H9 (cell line): ENCODE measurements at regions not wholly inside any gene's neighbourhood (a gene's known extent, or its start where the extent isn't known, plus 50 kb on each side); places are given as distances from the start of the nearest gene placed in this dataset.
A peak's percentile ranks its signal among the peaks of the same experiment; 100 is the strongest.

Source experiments
- DNase-seq: peaks from one replicate; pipeline ENCODE4 v3.0.0-alpha.2; 2017
- H2AFZ ChIP-seq: one replicate; pipeline ENCODE4 v1.6.1; 2013; ENCODE audit warnings: mild to moderate bottlenecking, low read length, control low read depth, moderate library complexity
- H2AK5ac ChIP-seq: 2 replicates; pipeline ENCODE4 v1.6.1; 2013; ENCODE audit warnings: low read length, control low read depth, mixed read lengths; ENCODE audit not compliant: insufficient read length
- H2BK120ac ChIP-seq: one replicate; pipeline ENCODE4 v1.6.1; 2013; ENCODE audit warnings: low read depth, mild to moderate bottlenecking, low read length, control low read depth, inconsistent platforms; ENCODE audit not compliant: poor library complexity, severe bottlenecking
- H2BK12ac ChIP-seq: 2 replicates; pipeline ENCODE4 v1.6.1; 2013; ENCODE audit warnings: low read length, control low read depth, mixed read lengths, low read depth; ENCODE audit not compliant: insufficient read length
- H2BK15ac ChIP-seq: 2 replicates; pipeline ENCODE4 v1.6.1; 2013; ENCODE audit warnings: low read depth, low read length, control low read depth
- H2BK20ac ChIP-seq: one replicate; pipeline ENCODE4 v1.6.1; 2013; ENCODE audit warnings: low read depth, mild to moderate bottlenecking, low read length, control low read depth, inconsistent platforms; ENCODE audit not compliant: poor library complexity, severe bottlenecking
- H2BK5ac ChIP-seq: 2 replicates; pipeline ENCODE4 v1.6.1; 2013; ENCODE audit warnings: low read length, control low read depth, mixed read lengths; ENCODE audit not compliant: insufficient read length
- H3K14ac ChIP-seq: 2 replicates; pipeline ENCODE4 v1.6.1; 2013; ENCODE audit warnings: low read length, control low read depth; ENCODE audit not compliant: insufficient read depth
- H3K18ac ChIP-seq: 2 replicates; pipeline ENCODE4 v1.6.1; 2013; ENCODE audit warnings: low read depth, mild to moderate bottlenecking, mixed read lengths, low read length, control low read depth; ENCODE audit not compliant: insufficient read length
- H3K23ac ChIP-seq: 2 replicates; pipeline ENCODE4 v1.6.1; 2013; ENCODE audit warnings: low read length, control low read depth, mixed read lengths, low read depth; ENCODE audit not compliant: insufficient read length
- H3K23me2 ChIP-seq: 2 replicates; pipeline ENCODE4 v1.6.1; 2013; ENCODE audit warnings: low read depth, mild to moderate bottlenecking, mixed read lengths, low read length, control low read depth; ENCODE audit not compliant: insufficient read length, poor library complexity, severe bottlenecking
- H3K27ac ChIP-seq: 2 replicates; pipeline ENCODE4 v1.5.1; 2013; ENCODE audit warnings: low read length, control low read depth, mixed read lengths, low read depth; ENCODE audit not compliant: insufficient read length
- H3K27me3 ChIP-seq: 2 replicates; pipeline ENCODE4 v1.6.1; 2013; ENCODE audit warnings: low read length, control low read depth, inconsistent platforms; ENCODE audit not compliant: insufficient read depth
- H3K4ac ChIP-seq: 2 replicates; pipeline ENCODE4 v1.6.1; 2013; ENCODE audit warnings: low read depth, mild to moderate bottlenecking, control low read depth, inconsistent platforms, low read length, moderate library complexity
- H3K4me1 ChIP-seq: 2 replicates; pipeline ENCODE4 v1.6.1; 2013; ENCODE audit warnings: low read length, control low read depth, inconsistent platforms; ENCODE audit not compliant: insufficient read depth
- H3K4me2 ChIP-seq: 2 replicates; pipeline ENCODE4 v1.6.1; 2013; ENCODE audit warnings: low read length, control low read depth, mixed read lengths; ENCODE audit not compliant: insufficient read length, insufficient read depth
- H3K56ac ChIP-seq: 2 replicates; pipeline ENCODE4 v1.6.1; 2013; ENCODE audit warnings: low read depth, mild to moderate bottlenecking, mixed read lengths, low read length, control low read depth; ENCODE audit not compliant: insufficient read length
- H3K79me1 ChIP-seq: 2 replicates; pipeline ENCODE4 v1.6.1; 2013; ENCODE audit warnings: low read depth, mild to moderate bottlenecking, moderate library complexity, low read length, control low read depth, inconsistent platforms; ENCODE audit not compliant: insufficient read depth, poor library complexity, severe bottlenecking
- H3K79me2 ChIP-seq: 2 replicates; pipeline ENCODE4 v1.6.1; 2013; ENCODE audit warnings: low read length, control low read depth, inconsistent platforms; ENCODE audit not compliant: insufficient read depth
- H3K9ac ChIP-seq: 2 replicates; pipeline ENCODE4 v1.6.1; 2013; ENCODE audit warnings: low read length, control low read depth, mixed read lengths; ENCODE audit not compliant: insufficient read length; ENCODE audit errors: extremely low read depth
- H3K9me3 ChIP-seq: one replicate; pipeline ENCODE4 v1.6.1; 2013; ENCODE audit warnings: low read depth, low read length, inconsistent platforms; ENCODE audit not compliant: control insufficient read depth
- H3T11ph ChIP-seq: one replicate; pipeline ENCODE4 v1.6.1; 2013; ENCODE audit warnings: mild to moderate bottlenecking, low read length, control low read depth, inconsistent platforms
- H4K20me1 ChIP-seq: one replicate; pipeline ENCODE4 v1.6.1; 2013; ENCODE audit not compliant: control insufficient read depth, insufficient read length, insufficient read depth
- H4K5ac ChIP-seq: 2 replicates; pipeline ENCODE4 v1.6.1; 2013; ENCODE audit warnings: low read depth, mild to moderate bottlenecking, mixed read lengths, low read length, control low read depth; ENCODE audit not compliant: insufficient read length
- H4K8ac ChIP-seq: replicated peaks from 2 replicates; pipeline ENCODE4 v1.6.1; 2013; ENCODE audit warnings: low read length, control low read depth, mixed read lengths, low read depth; ENCODE audit not compliant: insufficient read length
- H4K91ac ChIP-seq: 2 replicates; pipeline ENCODE4 v1.6.1; 2013; ENCODE audit warnings: low read depth, mild to moderate bottlenecking, moderate library complexity, mixed read lengths, low read length, control low read depth; ENCODE audit not compliant: insufficient read length
- H3K27ac Mint-ChIP-seq, 3 experiments: 2 replicates in 2 of 3; 3 replicates in 1 of 3; pipeline ENCODE4 v1.8.0; 2020 to 2021; ENCODE audit warnings: mixed read lengths in 3 of 3, mild to moderate bottlenecking in 1 of 3, moderate library complexity in 1 of 3
- H3K27me3 Mint-ChIP-seq: 2 replicates; pipeline ENCODE4 v1.8.0; 2021; ENCODE audit warnings: low read depth, mild to moderate bottlenecking, moderate library complexity, mixed read lengths
- H3K36me3 Mint-ChIP-seq, 3 experiments: 2 replicates in 2 of 3; 3 replicates in 1 of 3; pipeline ENCODE4 v1.8.0; 2020 to 2021; ENCODE audit warnings: low read depth in 3 of 3, mixed read lengths in 3 of 3; ENCODE audit not compliant: insufficient read depth in 1 of 3
- H3K4me1 Mint-ChIP-seq, 2 experiments: 2 replicates each; pipeline ENCODE4 v1.8.0; 2020; ENCODE audit warnings: mixed read lengths in 2 of 2
- H3K4me3 Mint-ChIP-seq, 2 experiments: 2 replicates in 1 of 2; 3 replicates in 1 of 2; pipeline ENCODE4 v1.8.0; 2020 to 2021; ENCODE audit warnings: mild to moderate bottlenecking in 2 of 2, mixed read lengths in 2 of 2, moderate library complexity in 1 of 2
- H3K9me3 Mint-ChIP-seq, 2 experiments: 2 replicates in 1 of 2; 3 replicates in 1 of 2; pipeline ENCODE4 v1.8.0; 2020; ENCODE audit warnings: mild to moderate bottlenecking in 2 of 2, mixed read lengths in 2 of 2, moderate library complexity in 1 of 2
- CTCF ChIP-seq: fragments of 200-600 bp; sonication (generic); conservative IDR thresholded peaks from 3 replicates; pipeline ENCODE4 v1.8.0; 2021; ENCODE audit warnings: antibody characterized with exemption, mild to moderate bottlenecking
- WGBS: extraction: QIAGEN DNeasy Blood & Tissue Kit; methylation state at CpG from one replicate; pipeline ENCODE4 v1.1.7; 2013; ENCODE audit warnings: missing lambda C conversion rate, low lambda C conversion rate, mixed read lengths; ENCODE audit not compliant: insufficient read length; ENCODE audit errors: extremely low coverage; 5-methylcytosine and 5-hydroxymethylcytosine counted together

GRCh38 chr17:34156741-34157589 lies 98.1 kb upstream of the CCL2 start:
- Histone ChIP-seq H2BK15ac (no peak overlapping the region), H2AK5ac (no peak overlapping the region), H3K79me2 (no peaks in the 10 kb centered on the region), H3K4me1 (peaks cover 27% of the 10 kb centered on the region), H3K4me2 (peak overlapping the region; percentile 87), H2BK5ac (no peak overlapping the region), H4K5ac (peak overlapping the region; percentile 31), H3K9ac (peak overlapping the region; percentile 51), H3T11ph (no peak overlapping the region), H3K4ac (no peak overlapping the region; the same call in 1 of the 2 replicates), H3K27ac (peak overlapping the region; percentile 96), H4K91ac (no peak overlapping the region), H3K56ac (no peak overlapping the region), H3K18ac (peak overlapping the region; percentile 88), H3K9me3 (no peaks in the 10 kb centered on the region), H3K14ac (peak overlapping the region; percentile 72), H3K23ac (no peak overlapping the region), H4K20me1 (no peaks in the 10 kb centered on the region), H4K8ac (no peak overlapping the region), H2AFZ (no peak overlapping the region), H3K27me3 (no peaks in the 10 kb centered on the region; the same call in 1 of the 2 replicates), H2BK20ac (no peak overlapping the region), H3K79me1 (no peaks in the 10 kb centered on the region), H2BK12ac (peak overlapping the region; percentile 21), H2BK120ac (no peak overlapping the region), H3K23me2 (peaks cover 7% of the 10 kb centered on the region)
- peak overlapping the region; percentile 95 to 97 (median 96) for H3K27ac Mint-ChIP-seq
- no peak for TF ChIP-seq CTCF
- peaks cover 3 to 5% of the 10 kb centered on the region in 2 experiments; a peak in 3 of 5 replicates for H3K9me3 Mint-ChIP-seq
- peaks cover 21% of the 10 kb centered on the region for H3K27me3 Mint-ChIP-seq
- no CpG with 5 or more reads among the region's 42 CpGs for WGBS
- peak overlapping the region; percentile 71 to 82 for H3K4me3 Mint-ChIP-seq
- peaks cover 0 to 15% (median 15%) of the 10 kb centered on the region in 3 experiments; a peak in 4 of 7 replicates for H3K36me3 Mint-ChIP-seq
- no peak for DNase-seq
- H3K4me1 Mint-ChIP-seq = peaks cover 69 to 76% of the 10 kb centered on the region in 2 experiments
